ENCODE measurements at regions not wholly inside any gene's neighbourhood (a gene's known extent, or its start where the extent isn't known, plus 50 kb on each side); places are given as distances from the start of the nearest gene placed in this dataset.

DNA sequence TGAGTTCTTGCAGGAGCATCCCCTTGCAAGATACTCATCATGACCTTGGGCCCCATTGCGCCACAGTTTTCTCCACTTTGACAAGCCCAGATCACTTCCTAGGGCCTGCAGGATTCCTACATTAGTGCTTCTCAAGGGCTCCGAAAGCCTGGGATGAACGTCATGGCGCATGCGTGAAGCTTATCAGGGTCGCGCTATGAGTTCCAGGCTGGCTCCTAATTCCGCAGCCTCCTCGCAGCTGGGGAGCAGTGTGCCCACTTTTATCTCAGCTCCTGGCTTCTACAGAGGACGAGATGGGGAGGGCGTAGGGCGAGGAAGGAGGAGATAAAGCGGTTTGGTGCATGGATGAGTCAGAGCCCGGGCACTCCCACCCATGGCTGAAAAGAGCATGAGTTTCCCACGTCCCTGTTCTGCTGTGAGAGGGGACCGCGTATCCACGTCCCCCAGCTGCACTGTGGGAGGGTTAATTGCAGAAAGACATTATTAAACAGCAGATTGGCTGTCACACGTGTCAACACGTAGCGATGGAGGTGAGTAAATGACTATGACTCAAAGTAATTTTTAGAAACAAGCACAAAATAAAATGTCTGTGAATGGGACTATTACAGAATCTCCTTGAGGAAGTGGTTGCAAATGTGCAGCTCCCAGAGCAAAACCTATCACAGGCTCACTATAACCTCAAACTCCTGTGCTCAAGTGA is 72.9 kb upstream of the DSP start:
- TF ChIP-seq, protein P1, sequence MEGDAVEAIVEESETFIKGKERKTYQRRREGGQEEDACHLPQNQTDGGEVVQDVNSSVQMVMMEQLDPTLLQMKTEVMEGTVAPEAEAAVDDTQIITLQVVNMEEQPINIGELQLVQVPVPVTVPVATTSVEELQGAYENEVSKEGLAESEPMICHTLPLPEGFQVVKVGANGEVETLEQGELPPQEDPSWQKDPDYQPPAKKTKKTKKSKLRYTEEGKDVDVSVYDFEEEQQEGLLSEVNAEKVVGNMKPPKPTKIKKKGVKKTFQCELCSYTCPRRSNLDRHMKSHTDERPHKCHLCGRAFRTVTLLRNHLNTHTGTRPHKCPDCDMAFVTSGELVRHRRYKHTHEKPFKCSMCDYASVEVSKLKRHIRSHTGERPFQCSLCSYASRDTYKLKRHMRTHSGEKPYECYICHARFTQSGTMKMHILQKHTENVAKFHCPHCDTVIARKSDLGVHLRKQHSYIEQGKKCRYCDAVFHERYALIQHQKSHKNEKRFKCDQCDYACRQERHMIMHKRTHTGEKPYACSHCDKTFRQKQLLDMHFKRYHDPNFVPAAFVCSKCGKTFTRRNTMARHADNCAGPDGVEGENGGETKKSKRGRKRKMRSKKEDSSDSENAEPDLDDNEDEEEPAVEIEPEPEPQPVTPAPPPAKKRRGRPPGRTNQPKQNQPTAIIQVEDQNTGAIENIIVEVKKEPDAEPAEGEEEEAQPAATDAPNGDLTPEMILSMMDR (IDR thresholded peaks at IDR 0.05; ENCODE audit: control extremely low read depth, extremely low read depth, low read depth, missing control alignments) = no peak
- DNase-seq (ENCODE audit: extremely low spot score) = no peak
- CTCF ChIA-PET = interaction anchor here (1.9 kb wide), 1 partner anchor 24 kb away, joined by 4 read pairs; no protein-coding TSS in a partner anchor
- POLR2A ChIA-PET = interaction anchor here (0.6 kb wide), 1 partner anchor 177 kb away, joined by 4 read pairs; no protein-coding TSS in a partner anchor

DNA sequence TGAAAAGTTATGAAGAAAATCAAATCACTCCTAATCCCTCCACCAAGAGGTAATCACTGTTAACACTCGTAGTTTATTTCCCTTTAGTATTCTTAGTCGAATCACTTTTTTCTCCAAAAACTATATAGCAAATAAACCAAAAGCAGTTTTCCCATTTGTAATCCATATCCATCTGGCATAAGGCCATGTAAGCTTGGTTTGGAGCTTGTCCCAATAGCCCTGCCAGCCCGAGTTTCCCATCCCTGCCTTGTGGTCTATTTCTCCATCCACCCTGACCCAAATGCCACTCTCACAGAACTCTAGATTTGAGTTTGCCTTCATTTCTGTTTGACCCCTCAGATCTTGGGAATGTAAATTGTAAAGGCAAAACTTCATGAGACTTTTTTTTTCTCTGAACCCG is 71.8 kb upstream of the DSP start:
- ChIA-PET CTCF (interaction anchor here (1.0 to 1.9 kb wide), 2 partner anchors 10 to 25 kb away, joined by 3 to 4 read pairs; no protein-coding TSS in a partner anchor), POLR2A (no interaction called here)
- no peak for DNase-seq (ENCODE audit: extremely low spot score)
- TF ChIP-seq, protein P1 (IDR thresholded peaks at IDR 0.05; ENCODE audit: control extremely low read depth, extremely low read depth, low read depth, missing control alignments) = no peak

- DNase-seq (ENCODE audit: extremely low spot score) = no peak
- ChIA-PET CTCF (no interaction called here), POLR2A (no interaction called here)
- TF ChIP-seq, protein P1 (IDR thresholded peaks at IDR 0.05; ENCODE audit: control extremely low read depth, extremely low read depth, low read depth, missing control alignments) = no peak
These were observed 70.3 kb upstream of the DSP start for GRCh38 chr6:7471171-7471570.

DNA sequence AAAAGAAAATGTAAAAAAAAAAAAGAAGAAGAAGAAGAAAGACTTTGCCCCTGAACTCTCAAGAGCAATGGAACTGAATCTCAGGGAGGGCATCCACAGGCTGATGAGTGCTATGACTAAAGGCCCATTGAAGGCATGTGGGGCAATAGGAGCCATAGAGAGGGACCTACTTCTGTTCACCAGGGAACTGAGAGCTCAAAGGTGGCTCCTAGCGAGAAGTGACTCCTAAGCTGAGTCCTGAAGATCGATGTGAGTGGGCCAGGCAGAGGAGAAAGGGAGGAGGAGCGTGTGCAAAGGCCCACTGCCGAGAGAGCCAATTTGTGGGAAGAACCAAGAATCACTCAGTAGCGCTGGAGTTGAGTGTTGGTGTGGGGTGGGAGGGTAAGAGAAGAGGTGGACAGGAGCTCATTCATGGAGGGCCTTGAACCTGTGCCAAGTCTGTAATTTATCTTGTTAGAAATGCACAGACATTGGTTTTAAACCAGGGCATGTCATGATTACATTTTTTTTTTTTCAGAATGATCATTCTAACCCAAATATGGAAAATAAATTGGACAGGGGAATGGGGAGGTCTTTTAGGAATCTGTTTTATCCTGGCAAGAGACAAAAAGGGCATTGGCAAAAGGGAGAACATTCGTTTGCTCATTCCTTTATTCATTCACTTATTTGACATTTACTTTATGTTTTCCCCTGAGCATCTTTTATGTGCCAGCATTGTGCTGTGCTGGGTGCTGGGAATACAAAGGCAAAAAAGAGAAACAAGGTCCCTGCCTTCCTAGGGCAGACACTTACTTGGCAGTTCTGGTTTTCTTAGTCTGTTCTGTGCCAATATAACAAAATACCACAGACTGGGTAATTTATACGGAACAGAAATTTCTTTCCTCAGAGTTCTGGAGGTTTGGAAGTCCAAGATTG is 67.4 kb upstream of the DSP start:
- no peak for DNase-seq (ENCODE audit: extremely low spot score)
- POLR2A ChIA-PET = no interaction called here
- TF ChIP-seq, protein P1 (IDR thresholded peaks at IDR 0.05; ENCODE audit: control extremely low read depth, extremely low read depth, low read depth, missing control alignments) = no peak
- CTCF ChIA-PET = no interaction called here

GRCh38 chr6:7475081-7475480 is 66.4 kb upstream of the DSP start:
- DNase-seq (ENCODE audit: extremely low spot score) = no peak
- POLR2A ChIA-PET = no interaction called here
- TF ChIP-seq, protein P1 (IDR thresholded peaks at IDR 0.05; ENCODE audit: control extremely low read depth, extremely low read depth, low read depth, missing control alignments) = no peak
- CTCF ChIA-PET = interaction anchor here (1.3 kb wide), 1 partner anchor 7 kb away, joined by 3 read pairs; no protein-coding TSS in a partner anchor

DNA sequence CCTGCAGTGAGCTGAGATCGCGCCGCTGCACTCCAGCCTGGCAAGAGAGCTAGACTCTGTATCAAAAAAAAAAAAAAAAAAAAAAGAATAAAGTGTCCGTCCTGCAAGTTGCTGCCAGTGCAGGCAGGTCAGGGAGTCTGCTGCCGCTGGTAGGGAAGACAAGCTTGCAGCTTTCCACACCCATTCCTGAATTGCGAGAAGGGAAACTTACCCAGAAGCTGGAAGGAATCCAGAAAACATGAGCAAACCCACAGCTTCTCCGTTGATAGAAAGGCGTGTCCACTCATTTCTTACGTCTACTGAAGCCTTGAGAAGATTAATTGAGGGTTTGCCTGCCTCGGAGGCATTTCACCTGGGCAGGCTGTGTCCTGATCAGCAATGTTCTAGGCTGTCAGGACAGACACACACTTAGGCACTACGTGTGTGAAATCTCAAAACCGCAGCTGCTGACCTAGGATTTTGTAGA is 61.6 kb upstream of the DSP start:
- DNase-seq (ENCODE audit: extremely low spot score) = no peak
- CTCF ChIA-PET = no interaction called here

More for the DNA sequence above, 61.6 kb upstream of the DSP start:
- TF ChIP-seq, protein P1 (IDR thresholded peaks at IDR 0.05; ENCODE audit: control extremely low read depth, extremely low read depth, low read depth, missing control alignments) = no peak
- POLR2A ChIA-PET = no interaction called here

All from GM10248 (cell line).